Thoracic aorta (tissue), 2 donors: ENCODE measurements at regions not wholly inside any gene's neighbourhood (a gene's known extent, or its start where the extent isn't known, plus 50 kb on each side); places are given as distances from the start of the nearest gene placed in this dataset.
"Not testable (repeated sequence)": the region's sequence is repeated elsewhere in the genome, so short reads cannot be mapped to it uniquely, and the experiment has no call there.

Source experiments
- ATAC-seq: fragments of 150-250 bp; one replicate; pipeline ENCODE4 v1.8.0; 2017; ENCODE audit warnings: low read depth; ENCODE audit not compliant: insufficient number of reproducible peaks, low FRiP score
- DNase-seq: peaks from one replicate; pipeline ENCODE4 v3.0.0-alpha.2; 2020; ENCODE audit warnings: low spot score
- H3K27ac ChIP-seq, 2 donors: fragments of 200-600 bp; sonication (generic); 1 replicate in 1 of 2; 2 replicates in 1 of 2; pipeline ENCODE4 v1.5.1; 2016; ENCODE audit warnings: mild to moderate bottlenecking in 2 of 2, moderate library complexity in 2 of 2
- H3K27me3 ChIP-seq: fragments of 200-600 bp; sonication (generic); replicated peaks from 2 replicates; pipeline ENCODE4 v1.6.0; 2016; ENCODE audit warnings: mild to moderate bottlenecking; ENCODE audit not compliant: insufficient read depth
- H3K36me3 ChIP-seq: fragments of 200-600 bp; sonication (generic); one replicate; pipeline ENCODE4 v1.5.1; 2016
- H3K4me1 ChIP-seq, 2 donors: fragments of 200-600 bp; sonication (generic); 1 replicate in 1 of 2; 2 replicates in 1 of 2; pipeline versions ENCODE4 v1.5.1 to v1.6.0; 2016; ENCODE audit warnings: low read depth in 2 of 2, mild to moderate bottlenecking in 1 of 2; ENCODE audit not compliant: control insufficient read depth in 1 of 2
- H3K4me3 ChIP-seq: fragments of 200-600 bp; sonication (generic); 2 replicates; pipeline ENCODE4 v1.5.1; 2016; ENCODE audit warnings: mild to moderate bottlenecking
- H3K9me3 ChIP-seq: fragments of 200-600 bp; sonication (generic); 2 replicates; pipeline ENCODE4 v1.5.1; 2016

DNA sequence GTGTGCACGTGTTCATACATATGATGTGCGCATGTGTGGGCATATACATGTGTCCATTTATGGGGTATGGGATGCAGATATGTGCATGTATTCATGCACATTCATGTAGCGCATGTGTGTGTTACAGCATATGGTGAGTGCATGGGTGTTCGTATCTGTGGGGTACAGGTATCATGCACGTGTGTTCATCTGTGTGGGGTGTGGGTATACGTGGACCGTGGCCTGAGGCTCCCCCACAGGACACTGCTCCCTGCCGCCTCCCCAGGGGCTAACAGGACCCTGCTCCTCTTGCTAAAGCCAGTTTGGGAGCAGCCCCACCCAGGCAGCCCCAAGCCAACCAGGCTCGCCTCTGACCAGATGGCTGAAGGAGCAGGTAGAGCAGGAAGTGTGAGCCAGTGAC is 213.4 kb upstream of the POTEB2 start:
- H3K36me3 ChIP-seq, H3K27me3 ChIP-seq, H3K4me3 ChIP-seq, DNase-seq, H3K9me3 ChIP-seq, H3K4me1 ChIP-seq, H3K27ac ChIP-seq, ATAC-seq: not testable (repeated sequence)

DNA sequence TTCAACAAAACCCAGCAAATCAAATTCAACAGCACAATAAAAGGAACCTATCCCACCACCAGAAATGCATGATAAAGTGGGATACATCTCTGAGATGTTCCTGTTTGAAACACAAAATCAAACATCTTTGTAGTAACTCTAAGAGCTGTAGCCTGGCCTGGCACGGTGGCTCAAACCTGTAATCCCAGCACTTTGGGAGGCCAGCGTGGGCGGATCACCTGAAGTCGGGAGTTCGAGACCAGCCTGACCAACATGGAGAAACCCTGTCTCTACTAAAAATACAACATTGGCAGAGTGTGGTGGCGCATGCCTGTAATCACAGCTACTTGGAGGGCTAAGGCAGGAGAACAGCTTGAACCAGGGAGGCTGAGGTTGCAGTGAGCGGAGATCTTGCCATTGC is 202.8 kb upstream of the POTEB2 start:
- H3K4me3 ChIP-seq, DNase-seq, H3K4me1 ChIP-seq, H3K36me3 ChIP-seq, H3K27ac ChIP-seq, H3K9me3 ChIP-seq, ATAC-seq, H3K27me3 ChIP-seq: not testable (repeated sequence)

DNA sequence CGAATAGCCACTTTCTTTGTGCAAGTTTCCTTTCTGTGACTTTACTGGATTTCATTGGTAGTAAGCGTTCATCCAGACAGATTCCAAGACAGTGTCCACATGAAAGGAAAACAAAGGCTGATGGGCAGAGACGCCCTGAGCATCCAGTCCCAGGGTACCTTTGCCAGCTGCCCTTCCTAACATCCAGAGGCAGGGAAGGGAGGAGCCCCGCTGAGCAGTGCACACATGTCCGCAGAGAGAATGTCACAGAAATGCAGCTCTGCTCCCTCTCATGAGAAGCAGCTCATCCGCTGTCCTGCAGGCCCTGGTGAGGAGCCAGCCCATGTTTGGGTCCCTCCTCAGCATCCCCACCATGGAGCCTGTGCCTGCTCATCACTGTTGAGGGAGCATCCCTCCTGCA is 197.4 kb upstream of the POTEB2 start:
- H3K4me3 ChIP-seq, H3K27me3 ChIP-seq, H3K36me3 ChIP-seq, ATAC-seq, DNase-seq, H3K27ac ChIP-seq, H3K9me3 ChIP-seq, H3K4me1 ChIP-seq: not testable (repeated sequence)

DNA sequence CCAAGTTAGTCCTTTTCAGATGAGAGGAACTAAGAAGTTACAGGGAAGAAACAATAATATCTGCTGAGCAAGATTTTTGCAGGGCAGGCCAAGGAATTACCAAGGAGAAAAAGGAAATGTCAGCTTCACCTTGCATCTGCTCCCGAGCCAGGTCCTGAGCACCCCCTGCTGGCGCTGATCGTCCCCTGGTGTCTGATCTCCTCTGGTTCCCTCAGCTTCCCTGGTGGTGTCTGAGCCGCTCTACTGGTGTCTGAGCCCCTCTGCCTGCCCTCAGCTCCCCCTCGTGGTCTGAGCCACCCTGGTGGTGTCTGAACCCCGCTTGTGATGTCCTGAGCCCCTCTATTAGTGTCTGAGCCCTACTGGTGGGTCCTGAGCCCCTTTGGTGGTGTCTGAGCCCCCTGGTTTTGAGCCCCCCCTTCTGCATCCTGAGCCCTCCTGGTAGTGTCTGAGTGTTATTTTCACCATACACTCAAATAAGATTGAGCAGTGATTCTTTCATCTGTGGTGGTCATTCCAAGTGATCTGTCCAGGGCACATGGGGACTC is 196.6 kb upstream of the POTEB2 start:
- not testable (repeated sequence) for H3K4me3 ChIP-seq, H3K4me1 ChIP-seq, ATAC-seq, H3K9me3 ChIP-seq, H3K27me3 ChIP-seq, H3K27ac ChIP-seq, H3K36me3 ChIP-seq, DNase-seq

DNA sequence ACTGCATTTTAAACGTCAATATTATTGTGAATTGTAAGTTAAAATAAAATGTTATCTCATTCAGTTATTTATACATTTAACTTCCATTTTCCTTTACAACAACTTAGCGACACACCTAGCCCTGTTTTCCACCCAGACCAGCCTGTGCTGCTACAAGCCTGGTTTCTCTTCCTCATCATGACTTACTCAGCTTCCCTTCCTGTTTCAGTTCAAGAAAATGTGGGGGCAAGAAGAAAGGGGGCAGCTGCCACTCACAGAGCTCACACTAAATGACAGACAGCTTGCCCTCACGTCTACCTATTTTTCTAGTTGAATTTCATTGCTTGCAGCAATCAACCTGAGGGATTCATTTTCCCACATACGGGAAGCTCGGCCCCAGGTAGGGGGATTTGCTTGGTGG is 185.8 kb upstream of the POTEB2 start:
- H3K9me3 ChIP-seq, H3K27ac ChIP-seq, H3K36me3 ChIP-seq, H3K4me3 ChIP-seq, DNase-seq, ATAC-seq, H3K27me3 ChIP-seq, H3K4me1 ChIP-seq: not testable (repeated sequence)

DNA sequence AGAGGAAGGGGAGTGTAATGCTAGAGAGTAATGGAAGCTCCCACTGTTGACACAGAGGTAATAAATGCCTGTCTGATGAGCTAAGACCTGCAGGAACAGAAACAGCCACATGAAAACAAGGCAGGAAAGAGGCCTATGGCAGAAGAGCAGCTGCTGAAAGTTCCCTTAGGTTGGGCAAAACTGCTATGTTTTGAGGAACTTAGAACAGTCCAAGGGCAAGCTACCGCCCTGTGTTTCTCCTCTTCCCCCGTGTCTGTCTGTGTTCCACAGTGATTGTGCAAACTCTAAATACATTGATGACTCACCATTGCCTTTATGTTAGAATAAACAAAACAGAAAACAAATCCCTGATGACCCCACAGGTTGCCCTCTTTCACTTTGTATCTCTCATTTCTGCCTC is 165.6 kb upstream of the POTEB2 start:
- DNase-seq, ATAC-seq, H3K36me3 ChIP-seq, H3K4me1 ChIP-seq, H3K4me3 ChIP-seq, H3K27me3 ChIP-seq, H3K27ac ChIP-seq, H3K9me3 ChIP-seq: not testable (repeated sequence)

DNA sequence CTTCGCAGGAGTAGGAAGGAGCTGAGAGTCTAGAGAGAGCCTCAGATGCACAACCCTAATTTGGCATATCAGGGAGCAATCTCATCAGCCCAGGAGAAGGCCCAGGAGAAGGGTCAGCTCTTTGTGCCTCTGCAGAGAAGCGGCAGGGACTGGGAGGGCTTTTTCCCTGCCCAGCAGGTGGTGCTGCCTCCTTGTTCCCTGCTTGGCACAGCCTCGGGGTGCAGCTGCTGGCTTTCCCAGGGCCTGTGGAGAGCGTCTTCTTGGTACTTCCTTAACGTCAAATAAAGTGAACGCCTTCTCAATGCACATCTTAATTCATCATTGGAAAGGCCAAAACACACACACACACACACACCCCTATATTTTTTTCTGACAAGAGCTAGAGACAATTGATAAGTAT is 162.9 kb upstream of the POTEB2 start:
- not testable (repeated sequence) for H3K27ac ChIP-seq, ATAC-seq, H3K4me1 ChIP-seq, H3K4me3 ChIP-seq, DNase-seq, H3K9me3 ChIP-seq, H3K27me3 ChIP-seq, H3K36me3 ChIP-seq

DNA sequence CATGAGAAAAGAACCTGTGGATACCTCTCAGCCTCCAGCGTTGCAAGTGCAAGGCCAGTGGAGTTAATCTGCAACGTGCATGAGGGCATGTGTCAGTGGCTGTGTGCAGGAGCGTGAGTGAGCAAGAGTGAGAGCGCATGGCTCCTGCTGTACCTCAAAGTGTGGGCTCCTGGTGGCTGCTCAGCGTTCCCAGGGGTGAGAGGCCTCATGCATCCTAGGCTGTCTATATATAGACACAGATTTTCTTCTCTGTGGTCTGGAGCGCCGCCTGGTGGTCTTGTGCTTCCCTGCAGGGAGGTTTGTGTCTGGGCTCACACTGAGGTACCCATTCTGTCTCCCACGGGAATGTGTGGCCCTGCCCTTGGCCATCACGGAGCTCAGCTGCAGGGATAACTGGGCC is 161.8 kb upstream of the POTEB2 start:
- H3K4me3 ChIP-seq, H3K4me1 ChIP-seq, H3K9me3 ChIP-seq, H3K36me3 ChIP-seq, ATAC-seq, DNase-seq, H3K27ac ChIP-seq, H3K27me3 ChIP-seq: not testable (repeated sequence)

DNA sequence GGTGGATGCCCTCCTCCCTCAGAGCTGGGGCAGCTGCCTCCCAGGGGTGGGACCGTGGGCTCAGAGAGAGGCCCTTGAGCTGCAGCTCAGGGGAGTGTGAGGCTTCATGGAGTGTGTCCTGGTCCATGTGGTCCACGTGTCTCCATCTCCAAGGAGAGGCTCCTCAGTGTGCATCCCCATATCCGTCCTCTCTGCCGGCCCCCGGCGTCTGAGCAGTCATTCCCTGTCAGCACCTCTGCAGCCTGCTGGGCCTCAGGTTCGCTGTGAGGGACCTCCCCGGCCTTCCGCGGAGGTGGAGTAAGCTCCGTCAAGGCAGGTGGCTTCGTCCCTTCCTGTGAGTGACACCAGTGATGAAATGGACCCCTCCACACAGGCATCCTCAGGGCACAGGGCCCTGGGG is 160.7 kb upstream of the POTEB2 start:
- H3K27ac ChIP-seq, H3K27me3 ChIP-seq, H3K36me3 ChIP-seq, DNase-seq, H3K9me3 ChIP-seq, ATAC-seq, H3K4me1 ChIP-seq, H3K4me3 ChIP-seq: not testable (repeated sequence)

DNA sequence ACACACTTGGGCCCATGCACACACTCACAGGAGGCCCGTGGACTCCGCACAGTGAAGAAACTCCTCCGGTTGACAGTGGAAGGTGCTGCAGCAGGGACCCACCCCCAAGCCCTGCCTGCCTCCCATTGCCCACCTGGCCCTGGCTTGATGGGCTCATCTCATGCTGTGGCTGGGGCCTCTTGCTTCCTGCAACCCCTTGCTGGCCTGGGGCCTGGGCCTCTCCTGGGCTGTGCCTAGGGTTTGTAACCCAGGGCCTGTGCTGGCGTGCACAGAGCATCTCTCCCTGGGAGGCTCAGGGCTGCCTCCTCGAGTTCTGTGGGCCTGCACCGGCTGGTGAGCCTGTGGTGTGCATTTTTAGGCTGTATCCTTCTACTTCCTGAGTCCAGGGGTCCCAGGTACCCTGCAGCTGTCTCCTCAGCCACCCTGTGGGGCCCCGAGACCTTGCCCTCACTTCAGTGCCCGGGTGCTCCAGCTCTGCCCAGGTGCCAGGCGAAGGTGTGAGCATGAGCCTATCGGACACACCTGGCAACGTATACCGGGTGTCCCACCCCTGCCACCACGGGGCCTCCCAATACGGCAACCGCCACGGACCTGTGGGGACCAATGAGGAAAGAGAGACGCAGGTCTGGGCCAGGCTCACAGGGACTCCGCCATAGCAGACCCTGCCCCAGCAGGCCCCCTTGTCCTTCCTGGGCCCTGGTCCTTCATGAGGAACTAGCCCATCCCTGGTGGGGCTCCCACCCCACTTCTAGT is 158.3 kb upstream of the POTEB2 start:
- DNase-seq, H3K4me1 ChIP-seq, H3K27me3 ChIP-seq, ATAC-seq, H3K9me3 ChIP-seq, H3K27ac ChIP-seq, H3K4me3 ChIP-seq, H3K36me3 ChIP-seq: not testable (repeated sequence)

DNA sequence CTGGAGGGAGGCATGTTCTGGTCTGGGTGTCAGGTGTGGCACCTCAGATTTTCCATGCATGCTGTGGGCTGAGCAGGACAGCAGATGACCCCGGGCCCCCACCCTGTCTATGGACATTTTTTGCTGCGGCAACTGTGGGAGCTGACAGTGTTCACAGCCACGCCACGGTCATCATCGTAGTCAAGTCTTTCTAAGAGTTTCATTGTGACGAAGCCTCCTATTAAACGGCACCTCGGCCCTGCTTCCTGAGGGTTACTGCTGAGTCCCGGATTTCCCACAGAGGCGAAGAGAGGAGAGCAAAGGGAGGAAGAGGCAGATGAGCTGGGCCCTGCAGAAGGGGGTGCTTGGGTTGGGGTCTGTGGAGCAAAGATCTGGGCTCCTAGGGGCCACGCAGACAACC is 152.1 kb upstream of the POTEB2 start:
- not testable (repeated sequence) for H3K27me3 ChIP-seq, H3K4me3 ChIP-seq, H3K9me3 ChIP-seq, H3K36me3 ChIP-seq, H3K27ac ChIP-seq, H3K4me1 ChIP-seq, DNase-seq, ATAC-seq

DNA sequence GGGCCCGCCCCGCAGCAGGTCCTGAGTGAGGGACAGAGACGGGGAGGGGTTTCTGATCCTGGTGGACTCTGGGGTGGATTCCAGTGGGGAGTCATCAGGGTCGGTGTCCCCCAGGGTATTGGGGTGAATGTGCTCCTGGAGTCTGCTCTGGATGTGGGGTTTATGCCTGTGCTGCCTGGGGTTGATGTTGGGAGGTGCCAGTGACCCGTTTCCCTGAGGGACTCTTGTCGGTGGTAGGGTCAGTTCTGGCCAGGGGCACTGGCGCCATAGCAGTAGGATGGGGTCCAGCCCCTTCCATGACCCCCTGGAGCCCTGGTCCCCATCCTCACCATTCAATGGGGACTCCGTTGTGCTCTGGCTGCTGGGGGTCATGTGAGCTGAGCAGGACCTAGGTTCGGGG is 151.2 kb upstream of the POTEB2 start:
- not testable (repeated sequence) for H3K4me1 ChIP-seq, ATAC-seq, DNase-seq, H3K27ac ChIP-seq, H3K9me3 ChIP-seq, H3K4me3 ChIP-seq, H3K27me3 ChIP-seq, H3K36me3 ChIP-seq

DNA sequence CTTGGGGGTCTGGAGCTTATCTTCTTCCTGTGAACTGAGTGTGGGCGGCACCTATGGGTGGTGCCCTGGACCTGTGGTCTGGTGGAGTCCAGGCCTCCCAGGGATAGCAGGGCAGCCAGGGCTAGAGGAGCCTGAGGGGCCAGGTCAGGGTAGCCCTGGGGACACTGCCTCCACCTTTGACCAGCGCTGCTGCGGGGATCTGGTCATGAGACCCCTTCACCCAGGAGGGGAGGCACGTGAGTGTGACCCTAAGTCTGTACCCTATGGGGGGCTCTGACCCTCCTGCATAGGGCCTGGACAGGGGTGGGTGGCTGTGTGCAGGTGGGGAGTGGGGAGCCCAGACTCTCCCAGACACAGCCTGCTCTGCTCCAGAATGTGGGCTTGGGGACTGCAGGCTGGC is 150.5 kb upstream of the POTEB2 start:
- H3K9me3 ChIP-seq, H3K4me3 ChIP-seq, H3K4me1 ChIP-seq, ATAC-seq, DNase-seq, H3K36me3 ChIP-seq, H3K27me3 ChIP-seq, H3K27ac ChIP-seq: not testable (repeated sequence)
